ENCODE measurements at regions not wholly inside any gene's neighbourhood (a gene's known extent, or its start where the extent isn't known, plus 50 kb on each side); places are given as distances from the start of the nearest gene placed in this dataset.
"Not testable (repeated sequence)": the region's sequence is repeated elsewhere in the genome, so short reads cannot be mapped to it uniquely, and the experiment has no call there.

DNA sequence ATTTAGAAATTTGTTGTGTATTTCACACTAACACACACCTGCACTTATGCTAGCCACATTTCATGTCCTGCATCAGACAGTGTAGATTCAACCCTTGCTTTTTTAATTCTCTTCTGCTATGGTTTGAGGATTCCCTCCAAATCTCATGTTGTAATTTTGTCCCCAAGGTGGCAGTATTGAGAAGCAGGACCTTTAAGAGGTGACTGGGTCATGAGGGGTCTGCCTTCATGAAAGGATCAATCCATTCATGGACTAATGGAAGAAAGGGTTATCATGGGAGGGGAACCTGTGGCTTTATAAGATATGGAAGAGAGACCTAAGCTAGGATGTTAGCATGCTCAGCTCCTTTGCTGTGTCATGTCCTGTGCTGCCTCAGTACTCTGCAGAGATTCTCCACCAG lies 1032.2 kb downstream of the CDH11 start:
- DNase-seq, result peak in 1 of 2 donors; percentile 11

GRCh38 chr16:64088838-64089237 lies 1033.0 kb downstream of the CDH11 start:
- no peak for DNase-seq

DNA sequence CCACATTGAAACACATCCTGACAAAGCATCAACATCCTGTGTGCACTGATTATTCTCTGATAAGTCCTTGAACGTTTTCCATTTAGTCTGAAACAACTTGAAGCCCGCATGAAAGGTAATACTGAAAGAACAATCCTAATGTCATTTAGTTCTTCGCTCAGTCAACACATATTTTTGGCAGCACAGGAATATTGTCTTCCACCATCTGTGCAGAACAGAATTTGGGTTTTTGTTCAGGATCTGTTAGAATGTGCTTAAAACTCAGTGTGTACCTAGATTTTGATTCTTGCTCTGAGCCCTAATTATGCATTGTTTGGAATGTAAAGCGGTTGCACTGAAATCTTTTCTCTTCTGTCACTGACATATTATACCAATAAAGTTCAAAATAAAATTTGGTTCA lies 1036.6 kb downstream of the CDH11 start:
- no peak for DNase-seq

- DNase-seq, result no peak
These were observed 1037.2 kb downstream of the CDH11 start for GRCh38 chr16:64084706-64085105.

DNA sequence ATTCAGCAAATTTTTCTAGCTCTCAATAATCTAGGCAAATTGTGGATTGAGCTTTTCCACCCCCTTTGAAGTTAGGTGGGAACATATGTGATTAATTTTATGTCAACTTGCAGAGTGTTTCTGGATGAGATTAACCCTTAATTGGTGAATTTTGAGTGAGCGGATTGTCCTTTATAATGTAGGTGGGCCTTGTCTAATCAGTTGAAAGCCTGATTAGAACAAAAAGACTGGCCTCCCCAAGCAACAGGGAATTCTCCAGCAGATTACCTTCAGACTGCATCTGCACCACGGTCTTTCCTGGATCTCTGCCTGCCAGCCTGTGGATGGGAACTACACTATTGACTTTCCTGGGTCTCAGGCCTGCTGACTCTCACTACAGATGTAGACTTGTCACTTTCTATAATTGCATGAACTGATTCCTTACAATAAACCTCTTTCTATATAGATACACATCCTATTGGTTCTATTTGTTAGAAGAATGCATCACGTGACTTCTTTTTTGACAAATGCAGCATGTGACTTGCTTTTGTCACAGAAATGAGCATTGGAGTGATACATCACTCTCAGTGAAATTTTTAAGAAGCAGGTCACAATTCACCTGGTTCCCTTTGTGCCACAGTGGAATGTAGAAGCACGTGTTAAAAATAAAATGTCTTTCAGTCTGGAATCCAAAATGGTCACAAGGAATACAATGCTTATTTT lies 1038.3 kb downstream of the CDH11 start:
- no peak for DNase-seq

DNA sequence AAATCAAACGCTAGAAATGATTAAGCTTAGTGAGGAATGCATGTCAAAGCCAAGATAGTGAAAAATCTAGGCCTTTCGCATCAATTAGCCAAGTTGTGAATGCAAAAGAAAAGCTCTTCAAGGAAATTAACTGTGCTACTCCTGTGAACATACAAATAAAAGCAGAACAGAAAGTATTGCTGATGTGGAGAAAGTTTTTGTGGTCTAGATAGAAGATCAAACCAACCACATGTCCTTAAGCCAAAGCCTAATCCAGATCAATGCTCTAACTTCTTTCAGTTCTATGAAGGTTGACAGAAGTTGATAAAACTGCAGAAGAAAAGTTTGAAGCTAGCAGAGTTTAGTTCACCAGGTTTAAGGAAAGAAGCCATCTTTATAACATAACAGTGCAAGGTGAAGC lies 1044.6 kb downstream of the CDH11 start:
- DNase-seq, result no peak

GRCh38 chr16:64074706-64075105 lies 1047.2 kb downstream of the CDH11 start:
- no peak for DNase-seq

DNA sequence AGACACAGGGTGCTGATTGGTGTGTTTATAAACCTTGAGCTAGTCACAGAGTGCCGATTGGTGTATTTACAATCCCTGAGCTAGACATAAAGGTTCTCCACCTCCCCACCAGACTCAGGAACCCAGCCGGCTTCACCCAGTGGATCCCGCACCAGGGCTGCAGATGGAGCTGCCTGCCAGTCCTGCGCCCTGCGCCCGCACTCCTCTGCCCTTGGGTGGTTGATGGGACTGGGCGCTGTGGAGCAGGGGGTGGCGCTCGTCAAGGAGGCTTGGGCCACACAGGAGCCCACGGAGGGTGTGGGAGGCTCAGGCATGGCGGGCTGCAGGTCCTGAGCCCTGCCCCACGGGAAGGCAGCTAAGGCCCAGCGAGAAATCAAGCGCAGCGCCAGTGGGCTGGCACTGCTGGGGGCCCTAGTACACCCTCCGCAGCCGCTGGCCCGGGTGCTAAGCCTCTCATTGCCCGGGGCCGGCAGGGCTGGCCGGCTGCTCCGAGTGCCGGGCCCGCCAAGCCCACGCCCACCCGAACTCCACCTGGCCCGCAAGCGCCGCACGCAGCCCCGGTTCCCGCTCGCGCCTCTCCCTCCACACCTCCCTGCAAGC lies 1049.6 kb downstream of the CDH11 start:
- DNase-seq, result not testable (repeated sequence)

- DNase-seq, result no peak
These were observed 1056.3 kb downstream of the CDH11 start for GRCh38 chr16:64065523-64065922.

- no peak for DNase-seq
These were observed 1060.2 kb downstream of the CDH11 start for GRCh38 chr16:64061621-64062020.

DNA sequence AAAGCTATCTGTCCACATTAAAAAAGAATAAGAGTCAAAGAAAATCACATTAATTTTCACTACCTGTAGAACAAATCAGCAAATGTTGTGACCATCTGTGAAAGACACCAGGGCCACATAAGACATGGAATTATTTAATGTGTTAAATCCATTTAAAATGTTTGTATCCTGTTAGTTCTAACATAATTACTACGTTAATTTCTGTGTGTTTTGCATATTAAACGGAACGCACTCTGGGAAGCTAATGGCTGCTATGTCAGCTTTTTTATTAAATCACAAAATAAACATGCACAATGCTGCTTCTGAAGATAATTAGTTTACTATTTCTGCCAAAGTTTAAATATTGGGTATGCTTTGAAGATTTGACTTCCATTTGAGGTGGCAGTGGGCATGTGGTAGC lies 1061.2 kb downstream of the CDH11 start:
- no peak for DNase-seq

DNA sequence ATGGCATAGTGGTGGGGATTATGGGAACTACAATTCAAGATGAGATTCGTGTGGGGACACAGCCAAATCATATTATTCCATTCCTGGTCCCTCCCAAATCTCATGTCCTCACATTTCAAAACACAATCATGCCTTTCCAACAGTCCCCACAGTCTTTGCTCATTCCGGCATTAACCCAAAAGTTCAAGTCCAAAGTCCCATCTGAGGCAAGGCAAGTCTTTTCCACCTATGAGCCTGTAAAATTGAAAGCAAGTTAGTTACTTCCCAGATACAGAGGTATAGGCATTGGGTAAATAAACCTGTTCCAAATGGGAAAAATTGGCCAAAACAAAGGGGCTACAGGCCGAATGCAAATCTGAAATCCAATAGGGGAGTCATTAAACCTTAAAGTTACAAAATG lies 1063.2 kb downstream of the CDH11 start:
- DNase-seq, result no peak

DNA sequence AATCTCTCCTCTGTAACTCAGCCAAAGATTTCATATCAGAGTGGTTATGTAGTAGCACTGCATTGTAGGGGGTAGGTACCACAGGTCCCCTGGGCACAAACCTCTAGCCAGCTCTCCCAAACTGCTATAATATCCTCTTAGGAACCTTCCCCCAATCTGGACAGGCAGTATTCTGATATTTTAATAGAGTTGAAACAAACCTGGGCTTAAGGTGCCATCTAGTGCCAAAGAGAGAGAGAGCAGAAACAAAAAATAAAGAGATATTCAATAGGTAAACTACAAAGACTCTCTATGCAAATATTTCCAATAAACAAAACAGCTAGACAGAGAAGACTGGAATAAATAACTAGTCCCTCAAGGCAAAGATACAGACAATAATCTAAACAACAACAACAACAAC lies 1070.0 kb downstream of the CDH11 start:
- DNase-seq, result no peak

- DNase-seq, result no peak
These were observed 1074.0 kb downstream of the CDH11 start for GRCh38 chr16:64047878-64048277.

DNA sequence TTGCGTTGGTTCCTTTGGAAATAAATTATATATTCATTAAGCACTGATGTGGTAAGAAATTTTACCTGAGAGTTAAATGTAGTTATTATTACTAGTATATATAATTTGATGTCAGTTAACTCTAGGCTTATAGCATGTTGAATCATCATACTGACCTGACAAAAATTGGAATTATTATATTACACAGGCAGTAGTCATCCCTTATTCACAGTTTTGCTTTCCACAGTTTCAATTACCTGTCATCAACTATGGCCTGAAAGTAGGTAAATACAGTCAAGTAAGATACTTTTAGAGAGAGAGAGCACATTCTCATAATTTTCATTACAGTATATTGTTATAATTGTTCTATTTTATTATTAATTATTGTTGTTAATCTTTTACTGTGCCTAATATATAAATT lies 1074.7 kb downstream of the CDH11 start:
- DNase-seq, result no peak

DNA sequence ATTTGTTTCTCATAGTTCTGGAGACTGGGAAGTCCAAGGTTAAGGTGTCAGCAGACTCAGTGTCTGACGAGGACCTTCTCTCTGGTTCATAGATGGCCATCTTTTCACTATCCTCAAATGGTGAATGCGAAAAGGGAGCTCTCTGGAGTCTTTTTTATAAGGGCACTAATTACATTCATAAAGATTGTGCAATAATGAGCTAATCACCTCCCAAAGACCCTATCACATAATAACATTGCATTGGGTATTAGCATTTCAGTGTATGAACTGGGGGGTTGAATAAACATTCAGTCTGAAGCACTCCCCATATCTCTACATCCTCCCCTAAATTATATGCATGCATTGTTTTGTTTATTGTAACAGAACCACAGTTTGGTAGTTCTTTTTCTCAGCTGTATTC lies 1086.5 kb downstream of the CDH11 start:
- DNase-seq, result no peak

DNA sequence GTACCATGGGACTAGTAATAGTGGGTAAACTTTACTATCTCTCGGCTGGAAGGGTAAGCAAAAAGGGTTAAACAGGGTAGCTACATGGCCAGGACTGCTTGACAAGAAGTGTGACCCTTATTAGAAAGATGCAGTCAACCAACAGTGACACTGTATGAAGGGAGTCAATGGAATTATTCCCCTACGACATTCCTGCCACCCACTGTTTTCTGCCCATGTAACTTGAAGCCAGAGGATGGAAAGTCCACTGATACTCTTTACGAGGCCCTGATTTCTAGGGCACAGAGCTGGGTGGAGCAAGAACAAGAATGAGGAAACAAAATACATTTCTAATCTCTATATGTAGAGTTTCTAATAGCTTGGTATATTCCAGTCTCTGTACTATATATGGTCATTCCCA lies 1102.5 kb downstream of the CDH11 start:
- no peak for DNase-seq

DNA sequence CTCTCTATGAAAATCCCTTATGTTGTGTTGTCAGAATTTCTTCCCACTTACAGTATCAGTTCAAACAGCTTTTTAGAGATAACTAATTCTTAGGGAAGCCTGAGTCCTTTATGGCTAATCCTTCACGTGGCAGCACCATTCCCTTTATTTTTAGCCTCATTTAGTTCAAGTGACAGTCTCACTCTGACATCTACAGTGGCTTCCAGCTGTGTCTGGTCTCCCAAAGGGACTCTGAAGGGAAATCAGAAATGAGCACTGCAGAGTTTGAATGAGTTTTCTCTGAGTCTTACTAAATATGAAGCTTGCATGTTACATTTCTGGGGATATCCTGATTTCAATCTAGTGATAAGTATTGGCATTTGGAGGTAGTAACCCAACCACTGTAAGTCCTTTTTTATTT lies 1104.1 kb downstream of the CDH11 start:
- DNase-seq, result no peak

- DNase-seq, result no peak
These were observed 1108.0 kb downstream of the CDH11 start for GRCh38 chr16:64013856-64014255.

- DNase-seq, result no peak
These were observed 1109.7 kb downstream of the CDH11 start for GRCh38 chr16:64012166-64012565.

DNA sequence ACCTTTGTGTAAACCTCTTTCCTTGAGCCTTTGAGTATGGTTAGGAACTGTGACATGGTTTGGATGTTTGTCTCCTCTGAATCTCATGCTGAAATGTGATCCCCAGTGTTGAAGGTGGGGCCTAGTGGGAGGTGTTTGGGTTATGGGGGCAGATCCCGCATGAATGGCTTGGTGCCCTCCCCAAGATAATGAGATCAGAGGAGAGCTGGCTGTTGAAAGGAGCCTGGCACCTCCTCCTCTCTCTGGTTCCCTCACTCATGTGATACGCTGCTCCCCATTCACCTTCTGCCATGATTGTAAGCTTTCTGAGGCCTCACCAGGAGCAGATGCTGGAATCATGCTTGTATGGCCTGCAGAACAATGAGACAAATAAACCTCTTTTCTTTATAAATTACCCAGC lies 1110.2 kb downstream of the CDH11 start:
- DNase-seq, result no peak

DNA sequence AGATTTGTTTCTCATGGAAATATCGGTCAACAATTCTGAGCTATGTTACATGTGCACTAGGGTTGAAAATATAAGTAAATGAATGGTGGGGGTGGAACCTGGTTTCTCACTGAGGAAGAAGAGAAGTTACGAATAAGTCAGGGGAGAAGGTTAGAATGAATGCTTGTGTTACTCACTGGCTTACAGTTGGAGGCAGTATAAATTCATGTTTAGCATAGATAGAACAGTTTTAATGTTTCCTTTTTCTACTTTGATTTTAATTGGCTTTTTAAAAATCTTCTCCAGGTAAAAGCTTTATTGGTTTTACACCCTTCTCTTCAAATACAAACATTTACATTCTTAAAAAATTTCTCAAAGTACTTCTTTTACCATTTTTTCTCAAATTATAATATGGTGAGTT lies 1113.7 kb downstream of the CDH11 start:
- no peak for DNase-seq

DNA sequence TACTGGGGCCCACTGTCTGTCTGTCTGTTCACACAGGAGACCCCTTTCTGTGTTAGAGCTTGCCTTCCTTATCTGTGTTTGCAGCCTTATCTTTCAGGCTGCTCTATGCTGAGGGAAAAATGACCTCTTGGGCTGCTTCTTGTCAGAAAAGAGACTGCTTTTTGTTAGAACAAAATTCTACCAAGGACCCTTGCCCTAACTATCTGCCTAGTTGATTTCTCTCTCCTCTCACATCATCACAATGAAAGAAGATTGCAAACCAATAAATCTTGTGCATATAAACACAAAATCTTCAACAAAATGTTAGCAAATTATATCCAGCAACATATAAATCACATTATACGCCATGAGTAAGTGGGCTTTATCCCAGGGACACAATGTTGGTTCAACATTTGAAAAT lies 1117.7 kb downstream of the CDH11 start:
- no peak for DNase-seq

- DNase-seq, result no peak
These were observed 1126.8 kb downstream of the CDH11 start for GRCh38 chr16:63995025-63995424.

- DNase-seq, result no peak
These were observed 1138.5 kb downstream of the CDH11 start for GRCh38 chr16:63983401-63983800.
